ENCODE measurements at regions not wholly inside any gene's neighbourhood (a gene's known extent, or its start where the extent isn't known, plus 50 kb on each side); places are given as distances from the start of the nearest gene placed in this dataset.

GRCh38 chr13:59459972-59460371 is 703.8 kb downstream of the DIAPH3 start:
- DNase-seq (ENCODE audit: low spot score), result no peak
- Histone ChIP-seq H3K4me3 (no peak overlapping the region), H3K27ac (no peak overlapping the region)
- TF ChIP-seq CTCF (IDR thresholded peaks at IDR 0.05), result no peak

- no peak for DNase-seq (ENCODE audit: low spot score)
- no peak overlapping the region for H3K4me3 ChIP-seq
Measured at GRCh38 chr13:59461411-59461810, 702.3 kb downstream of the DIAPH3 start.

GRCh38 chr13:59463023-59463422 is 700.7 kb downstream of the DIAPH3 start:
- DNase-seq (ENCODE audit: low spot score), result no peak
- Histone ChIP-seq H3K4me3 (no peak overlapping the region), H3K27ac (no peak overlapping the region)
- TF ChIP-seq CTCF (IDR thresholded peaks at IDR 0.05), result no peak

More at GRCh38 chr13:59461411-59461810, 702.3 kb downstream of the DIAPH3 start:
- H3K27ac ChIP-seq, result no peak overlapping the region
- no peak for TF ChIP-seq CTCF (IDR thresholded peaks at IDR 0.05)

- H3K4me3 ChIP-seq, result no peak overlapping the region
- TF ChIP-seq CTCF (IDR thresholded peaks at IDR 0.05), result no peak
- no peak overlapping the region for H3K27ac ChIP-seq
- DNase-seq (ENCODE audit: low spot score), result no peak
Measured at GRCh38 chr13:59464926-59465325, 698.8 kb downstream of the DIAPH3 start.

GRCh38 chr13:59468396-59468795 is 695.3 kb downstream of the DIAPH3 start:
- Histone ChIP-seq H3K4me3 (no peak overlapping the region), H3K27ac (no peak overlapping the region)
- no peak for DNase-seq (ENCODE audit: low spot score)
- no peak for TF ChIP-seq CTCF (IDR thresholded peaks at IDR 0.05)

GRCh38 chr13:59471106-59471505 is 692.6 kb downstream of the DIAPH3 start:
- TF ChIP-seq CTCF (IDR thresholded peaks at IDR 0.05), result no peak
- H3K27ac ChIP-seq, result no peak overlapping the region

GRCh38 chr13:59472134-59472533 is 691.6 kb downstream of the DIAPH3 start:
- H3K27ac ChIP-seq, result no peak overlapping the region
- DNase-seq (ENCODE audit: low spot score), result no peak
- no peak for TF ChIP-seq CTCF (IDR thresholded peaks at IDR 0.05)
- no peak overlapping the region for H3K4me3 ChIP-seq

More at GRCh38 chr13:59471106-59471505, 692.6 kb downstream of the DIAPH3 start:
- H3K4me3 ChIP-seq, result no peak overlapping the region
- no peak for DNase-seq (ENCODE audit: low spot score)
